H54 (cell line): ENCODE measurements at regions not wholly inside any gene's neighbourhood (a gene's known extent, or its start where the extent isn't known, plus 50 kb on each side); places are given as distances from the start of the nearest gene placed in this dataset.

Source experiments
- DNase-seq: peaks from one replicate; pipeline ENCODE4 v3.0.0; 2011; ENCODE audit warnings: low spot score, mixed read lengths; ENCODE audit not compliant: insufficient read length
- FAIRE-seq: peaks from 3 replicates; lab custom pipeline; 2011; peaks lifted over from hg19 to GRCh38; lab: Jason Lieb, UNC
- POLR2A ChIP-seq: IDR thresholded peaks from 2 replicates; pipeline ENCODE4 v1.6.1; 2011; ENCODE audit warnings: low read depth, mild to moderate bottlenecking, low read length

DNA sequence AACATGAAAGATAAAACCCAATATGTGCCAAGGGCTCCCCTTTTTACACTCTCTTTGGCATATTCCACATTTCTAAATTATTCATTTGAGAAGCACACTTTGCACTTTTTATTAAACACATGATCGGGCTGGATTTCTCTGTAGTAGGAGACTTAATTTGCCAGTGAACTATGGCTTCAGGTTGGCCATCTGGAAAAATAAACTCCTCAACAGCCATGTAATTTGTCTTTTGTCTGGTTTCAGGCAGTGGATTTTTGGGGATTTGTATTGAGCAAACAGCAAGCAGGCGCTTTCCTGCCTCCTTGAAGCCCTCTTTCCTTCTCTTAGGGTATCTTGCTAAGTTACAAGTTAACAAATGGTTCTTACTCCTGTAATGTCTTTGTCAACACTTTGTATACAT, 73.0 kb upstream of the DMRTA1 start:
- no peak for DNase-seq
- FAIRE-seq, result no peak
- no peak for TF ChIP-seq POLR2A

DNA sequence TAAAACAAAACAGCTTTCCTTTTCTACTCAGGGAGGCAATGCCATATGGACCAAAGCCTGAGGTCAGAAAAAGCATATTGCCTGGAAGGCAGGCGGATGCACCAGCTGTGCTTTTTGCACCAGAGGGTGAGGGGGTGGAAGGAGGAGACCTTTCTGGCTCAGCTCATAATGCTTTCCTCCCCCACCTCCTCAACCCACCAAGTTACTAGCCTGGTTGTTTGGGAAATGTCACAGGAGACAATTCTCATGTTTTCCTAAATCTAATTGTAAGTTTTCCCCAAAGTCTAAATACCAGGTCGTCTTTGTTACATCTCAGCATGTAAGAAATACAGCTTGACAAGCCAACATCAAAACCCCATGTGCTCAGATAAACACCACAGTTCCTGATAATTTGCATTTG, 72.6 kb upstream of the DMRTA1 start:
- FAIRE-seq, result no peak
- TF ChIP-seq POLR2A, result no peak
- no peak for DNase-seq

- no peak for DNase-seq
- FAIRE-seq, result no peak
- TF ChIP-seq POLR2A, result no peak
These were observed 67.4 kb upstream of the DMRTA1 start for GRCh38 chr9:22379272-22379671.

- DNase-seq (no peak), FAIRE-seq (no peak)
- no peak for TF ChIP-seq POLR2A
These were observed 65.5 kb upstream of the DMRTA1 start for GRCh38 chr9:22381170-22381569.

DNA sequence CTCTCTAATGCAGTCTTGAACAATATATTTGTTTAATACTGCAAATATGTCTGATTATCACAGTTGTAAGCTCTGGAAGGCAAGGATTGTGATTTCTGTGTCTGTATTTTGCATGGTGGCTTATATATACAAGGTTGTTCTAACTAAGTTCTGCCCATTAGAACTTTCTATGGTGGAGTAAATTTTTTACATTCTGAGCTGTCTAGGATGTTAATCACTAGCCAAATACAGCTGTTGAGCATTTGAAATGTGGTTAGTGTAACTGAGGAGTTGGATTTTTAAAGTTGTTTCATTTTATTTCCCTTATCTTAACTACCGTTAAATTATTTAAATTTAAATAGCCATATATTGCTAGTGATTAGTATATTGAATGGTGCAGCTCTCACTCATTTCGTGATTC, 64.3 kb upstream of the DMRTA1 start:
- no peak for FAIRE-seq
- no peak for DNase-seq
- no peak for TF ChIP-seq POLR2A

GRCh38 chr9:22383718-22384117, 62.9 kb upstream of the DMRTA1 start:
- TF ChIP-seq POLR2A, result no peak

DNA sequence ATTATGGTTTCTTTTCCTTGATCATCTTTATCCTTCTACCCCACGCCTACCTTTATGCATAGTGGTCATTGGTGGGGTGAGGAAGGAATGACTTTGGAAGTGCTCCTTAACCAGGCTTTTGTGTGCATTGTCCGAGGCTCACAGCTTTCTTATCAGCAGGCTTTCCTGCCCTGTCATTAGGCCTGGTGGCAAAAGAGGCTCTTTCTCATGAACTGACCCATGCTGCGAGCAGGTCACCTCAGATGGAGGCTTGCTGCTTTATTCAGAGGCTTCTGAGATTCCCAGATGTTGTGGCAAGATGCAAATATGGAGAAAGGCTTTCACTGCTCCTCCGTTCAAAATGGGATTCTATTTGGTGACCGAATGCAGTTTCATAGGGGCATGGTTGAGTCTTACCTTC, 57.4 kb upstream of the DMRTA1 start:
- no peak for TF ChIP-seq POLR2A
- no peak for DNase-seq
- FAIRE-seq, result no peak

More at GRCh38 chr9:22383718-22384117, 62.9 kb upstream of the DMRTA1 start:
- DNase-seq (no peak), FAIRE-seq (no peak)

GRCh38 chr9:22392523-22392922, 54.1 kb upstream of the DMRTA1 start:
- no peak for DNase-seq
- TF ChIP-seq POLR2A, result no peak
- FAIRE-seq, result no peak

DNA sequence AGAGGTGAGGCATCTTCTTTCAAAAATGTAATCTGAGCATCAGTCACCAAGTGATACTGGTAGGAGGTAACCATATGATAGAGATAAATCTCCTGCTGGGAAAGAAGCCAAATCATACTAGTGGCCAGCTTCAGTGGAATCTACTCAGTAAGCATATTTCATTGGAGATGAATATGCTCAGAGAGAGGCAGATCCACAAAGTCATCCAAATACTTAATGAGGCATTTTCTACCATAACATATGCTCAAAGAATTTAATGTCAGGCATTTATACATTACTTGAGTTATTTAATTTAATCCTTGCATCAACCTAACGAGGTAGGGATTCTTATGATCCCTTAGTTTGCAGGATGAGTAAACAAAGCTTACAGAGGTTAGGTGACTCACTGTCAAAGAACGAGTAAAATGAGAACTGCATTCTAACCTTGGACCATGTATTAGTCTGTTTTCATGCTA, 50.9 kb upstream of the DMRTA1 start:
- no peak for TF ChIP-seq POLR2A
- FAIRE-seq (peak; percentile 94), DNase-seq (peak; percentile 23)
